Sigmoid colon (tissue), 4 donors: ENCODE measurements at regions not wholly inside any gene's neighbourhood (a gene's known extent, or its start where the extent isn't known, plus 50 kb on each side); places are given as distances from the start of the nearest gene placed in this dataset.

Experiments used
- CTCF ChIP-seq, 4 experiments: fragments of 450-650 bp in 3 of 4; fragments of 200-600 bp in 1 of 4; IDR thresholded peaks; one replicate each; pipeline ENCODE4 v1.5.1; 2016 to 2019; ENCODE audit warnings: antibody characterized with exemption in 4 of 4, mild to moderate bottlenecking in 3 of 4, moderate library complexity in 2 of 4
- POLR2A ChIP-seq, 2 donors: fragments of 450-650 bp; IDR thresholded peaks; one replicate each; pipeline ENCODE4 v1.6.1; 2016; ENCODE audit warnings: antibody characterized with exemption in 2 of 2, mild to moderate bottlenecking in 2 of 2, moderate library complexity in 2 of 2
- POLR2AphosphoS5 ChIP-seq, 4 donors: sonication (generic); formaldehyde crosslinking; IDR thresholded peaks; one replicate each; pipeline ENCODE4 v1.6.1; 2017; ENCODE audit warnings: antibody characterized with exemption in 4 of 4

GRCh38 chr4:96471956-96472867 is 632.3 kb downstream of the PDHA2 start:
- TF ChIP-seq CTCF (IDR thresholded peaks at IDR 0.05) (no peak), POLR2A (IDR thresholded peaks at IDR 0.05) (no peak), POLR2AphosphoS5 (IDR thresholded peaks at IDR 0.05) (no peak)
